Hematopoietic multipotent progenitor cell treated with erythropoietin and hydrocortisone succinate and interleukin-3 and kit ligand, for 6 days (in vitro differentiated cells): ENCODE measurements at regions not wholly inside any gene's neighbourhood (a gene's known extent, or its start where the extent isn't known, plus 50 kb on each side); places are given as distances from the start of the nearest gene placed in this dataset.

Source experiments
- DNase-seq: peaks from one replicate; pipeline ENCODE4 v3.0.0-alpha.2; 2015

- DNase-seq, result no peak
Observed at GRCh38 chr1:234932106-234932505, 196.5 kb downstream of the TOMM20 start.

DNA sequence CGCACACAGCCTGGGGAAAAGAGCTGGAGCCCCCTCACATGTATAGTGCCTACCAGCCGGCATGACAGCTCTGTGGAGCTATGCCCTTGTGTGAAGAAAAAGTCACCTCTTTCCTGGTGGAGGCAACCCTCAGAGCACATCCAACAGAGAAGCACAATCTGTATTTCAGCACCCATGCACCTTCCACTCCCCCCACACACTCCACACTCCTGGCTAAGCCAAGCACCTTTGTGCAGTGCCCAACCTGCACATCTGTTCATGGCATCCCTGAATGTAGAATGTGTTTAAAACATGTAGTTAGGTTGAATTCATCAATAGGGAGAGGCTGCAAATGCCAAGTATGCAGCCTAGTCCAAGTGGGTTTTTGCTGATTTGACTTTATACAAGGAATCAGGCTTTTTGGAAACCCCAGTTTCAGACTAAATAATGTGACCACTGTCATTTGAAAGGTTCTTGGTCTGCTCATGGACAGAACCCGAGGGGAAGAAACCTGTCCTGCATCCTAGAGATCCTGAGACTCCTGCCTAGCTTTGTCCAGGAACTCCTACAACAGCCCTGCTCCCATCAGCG is 197.1 kb downstream of the TOMM20 start:
- DNase-seq, result no peak

GRCh38 chr1:234929369-234929768 is 199.3 kb downstream of the TOMM20 start:
- DNase-seq, result no peak

DNA sequence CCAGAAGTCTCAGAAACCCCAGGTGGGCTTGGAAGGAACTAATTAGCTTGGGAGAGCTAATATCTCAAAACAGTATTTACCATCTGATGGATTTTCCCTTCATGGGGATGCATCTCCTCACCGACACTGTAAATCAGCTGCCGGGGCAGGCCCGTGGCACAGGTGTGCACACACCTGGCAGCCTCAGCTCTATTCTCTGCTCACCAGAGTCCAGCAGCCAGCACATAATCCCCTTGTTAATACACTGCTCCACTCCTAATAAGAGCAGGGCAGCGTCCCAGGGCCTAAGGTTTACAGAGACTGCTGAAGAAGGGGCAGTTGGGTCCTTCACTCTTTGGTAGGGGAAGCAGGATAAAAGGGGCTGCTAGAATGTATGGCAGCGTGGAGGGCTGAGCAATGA is 200.0 kb downstream of the TOMM20 start:
- DNase-seq, result no peak

DNA sequence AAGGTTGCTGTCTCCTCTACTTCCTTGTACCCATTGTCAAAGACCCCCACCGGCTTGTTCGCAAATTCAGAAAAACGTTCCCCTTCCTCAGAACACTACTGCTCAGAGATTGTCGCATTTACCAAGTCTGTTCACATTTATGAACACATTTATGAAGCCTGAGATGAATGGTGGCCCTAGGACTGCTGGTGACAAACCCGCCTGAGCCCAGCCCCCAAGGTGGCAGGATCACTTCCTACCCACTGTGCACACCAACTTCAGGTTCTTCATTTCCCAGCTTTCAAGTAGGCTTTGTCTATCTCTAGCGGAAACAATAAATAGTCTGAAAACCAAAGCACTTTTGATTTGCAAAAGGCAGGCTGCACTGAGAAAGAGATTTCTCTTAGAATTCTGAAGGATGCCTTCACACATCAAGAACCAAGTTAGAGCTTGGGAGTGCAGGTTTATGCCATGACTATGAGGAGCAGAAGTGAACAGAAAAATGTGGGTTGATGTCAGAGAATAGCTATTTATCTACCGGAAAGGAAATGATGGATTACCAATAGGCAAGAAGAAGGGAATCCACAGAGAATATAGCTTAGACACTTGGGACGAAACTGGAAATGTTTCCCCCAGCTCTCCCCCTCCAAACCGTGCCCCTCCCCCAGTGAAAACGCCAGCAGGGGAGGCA is 200.5 kb downstream of the TOMM20 start:
- no peak for DNase-seq

DNA sequence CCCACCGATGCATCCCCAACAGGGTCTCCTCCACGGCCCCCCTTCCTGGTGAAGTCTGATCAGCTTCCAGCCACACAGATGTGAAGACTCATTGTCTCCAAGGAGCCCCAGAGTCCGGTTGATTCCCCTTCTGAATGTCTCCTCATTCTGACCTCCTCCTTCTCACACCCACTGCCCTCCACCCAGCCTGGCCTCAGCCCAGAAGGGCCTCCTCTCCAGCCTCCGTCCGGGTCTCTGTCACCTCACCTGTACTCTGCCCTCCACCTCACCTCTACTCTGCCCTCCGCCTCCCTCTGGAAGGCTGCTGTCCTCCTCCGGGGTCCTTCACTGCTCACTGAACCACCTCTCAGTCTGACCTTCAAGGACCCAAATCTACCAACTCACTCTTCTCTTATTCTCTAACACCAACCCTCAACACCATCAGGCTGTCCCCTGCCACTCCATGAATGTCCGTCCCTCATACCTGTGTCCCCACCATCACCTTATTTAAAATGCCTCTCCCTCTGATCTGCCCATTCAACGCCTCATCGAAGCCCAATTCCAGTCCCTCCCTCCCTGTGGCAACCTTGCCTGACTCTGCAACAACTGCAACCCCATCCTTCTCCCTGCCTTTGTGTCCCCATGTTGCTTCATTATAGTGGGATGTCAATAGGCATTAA is 201.2 kb downstream of the TOMM20 start:
- no peak for DNase-seq

DNA sequence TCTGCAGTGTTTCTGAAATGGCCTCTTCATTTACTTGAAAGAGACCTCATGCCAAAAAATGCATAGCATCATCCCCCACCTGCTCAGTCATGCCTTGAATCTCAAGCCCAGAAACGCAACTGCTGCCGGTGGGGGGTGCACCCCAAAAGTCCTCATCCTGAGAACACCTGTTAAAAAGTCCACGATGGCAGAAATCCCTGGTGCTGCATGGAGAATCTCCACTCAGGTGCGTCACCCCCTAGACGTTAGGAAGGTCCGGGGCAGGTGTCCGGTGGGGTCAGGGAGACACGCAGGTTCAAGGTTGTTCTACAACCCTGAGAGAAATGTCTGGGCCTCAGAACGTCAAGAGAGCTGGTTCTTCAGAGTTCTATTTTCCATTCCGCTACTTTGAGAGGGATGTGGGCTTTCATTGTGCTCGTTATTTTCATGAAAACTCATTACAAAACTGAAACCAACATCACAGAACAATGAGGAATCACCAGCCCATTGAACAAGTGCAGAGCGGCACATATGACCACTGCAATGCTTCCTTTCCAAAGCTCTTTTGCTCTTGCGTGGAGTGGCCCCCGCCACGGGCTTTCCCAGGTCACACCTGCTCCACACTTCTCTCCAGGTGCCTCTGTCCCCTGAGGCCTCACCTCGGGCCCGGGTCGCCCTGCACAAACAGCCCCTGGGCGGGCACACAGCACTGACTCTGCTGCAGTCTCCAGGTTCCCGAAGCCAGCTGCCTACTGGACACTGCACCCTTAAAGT is 201.9 kb downstream of the TOMM20 start:
- no peak for DNase-seq

GRCh38 chr1:234926264-234926558 is 202.4 kb downstream of the TOMM20 start:
- no peak for DNase-seq

DNA sequence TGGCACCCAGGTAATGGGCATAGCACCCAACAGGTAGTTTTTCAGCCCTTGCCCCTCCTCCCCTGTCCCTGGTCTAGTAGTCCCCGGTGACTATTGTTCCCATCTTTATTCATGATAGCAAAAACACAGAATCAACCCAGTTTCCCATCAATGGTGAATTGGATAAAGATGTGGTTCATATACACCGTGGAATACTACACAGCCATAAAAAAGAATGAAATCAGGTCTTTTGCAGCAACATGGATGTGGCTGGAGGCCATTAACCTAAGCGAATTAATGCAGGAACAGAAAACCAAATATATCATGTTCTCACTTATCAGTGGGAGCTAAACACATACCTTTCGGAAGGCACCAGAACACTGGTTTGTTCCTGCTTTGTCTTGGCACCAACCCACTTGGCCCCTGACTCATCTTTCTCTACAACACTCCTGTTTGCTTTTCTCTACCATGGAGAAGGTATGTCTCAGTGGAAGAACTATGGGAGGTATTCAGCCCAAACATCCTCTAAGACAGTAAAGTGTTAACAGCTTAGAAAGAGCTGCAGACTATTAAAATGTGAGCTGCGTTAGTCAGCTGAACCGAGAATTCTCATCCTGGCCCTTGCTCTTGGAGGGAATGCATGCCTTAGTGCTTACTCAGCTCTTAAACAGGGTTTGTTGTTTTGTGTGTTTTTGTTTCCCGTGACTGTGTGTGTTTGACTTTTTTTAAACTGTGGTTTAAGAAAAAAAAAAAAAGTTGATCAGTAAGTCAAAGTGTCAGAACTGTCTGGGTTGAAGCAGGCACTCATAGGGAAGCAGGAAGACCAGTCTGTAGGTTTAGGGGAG is 203.0 kb downstream of the TOMM20 start:
- DNase-seq, result no peak

DNA sequence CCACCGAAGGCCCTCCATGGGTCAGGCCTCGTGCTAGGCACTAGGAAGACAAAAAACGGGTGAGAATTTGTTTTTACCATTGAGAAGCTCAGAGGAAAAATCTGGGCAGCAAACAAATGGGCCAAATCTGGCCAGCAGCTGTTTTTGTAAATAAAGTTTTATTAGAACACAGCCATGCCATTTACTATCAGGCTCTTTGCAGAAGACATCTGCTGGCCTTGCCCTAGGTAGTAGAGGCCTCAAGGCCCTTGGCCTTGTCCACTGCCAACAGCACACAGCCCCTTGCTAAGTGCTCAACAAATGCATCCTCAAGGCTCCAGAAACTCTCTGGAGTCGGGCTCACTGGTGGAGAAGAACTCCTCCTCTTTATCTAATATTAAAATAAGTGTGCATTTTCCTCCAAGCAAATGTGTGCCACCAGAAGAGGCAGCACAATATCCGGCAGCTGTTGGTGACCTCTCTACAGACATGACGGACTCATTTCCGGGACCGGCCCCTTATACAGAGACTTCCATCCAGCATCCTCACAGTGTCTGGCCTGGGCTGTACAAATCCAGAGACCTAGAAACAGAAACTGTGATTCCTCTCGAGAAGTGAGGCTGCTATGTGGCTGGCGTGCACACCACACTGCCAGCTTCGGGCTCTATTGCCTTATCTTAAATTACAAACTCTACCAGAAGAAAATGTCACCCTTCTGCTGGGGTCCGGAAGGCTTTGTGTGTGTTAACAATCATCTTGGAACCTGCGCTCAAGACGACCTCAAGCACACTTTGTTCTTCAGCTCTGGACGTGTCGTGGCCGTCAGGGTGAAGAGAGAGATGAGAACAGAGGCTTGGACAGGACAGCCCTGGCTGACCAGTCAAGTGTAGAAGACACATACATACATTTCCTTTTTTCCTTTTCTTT is 203.9 kb downstream of the TOMM20 start:
- no peak for DNase-seq

DNA sequence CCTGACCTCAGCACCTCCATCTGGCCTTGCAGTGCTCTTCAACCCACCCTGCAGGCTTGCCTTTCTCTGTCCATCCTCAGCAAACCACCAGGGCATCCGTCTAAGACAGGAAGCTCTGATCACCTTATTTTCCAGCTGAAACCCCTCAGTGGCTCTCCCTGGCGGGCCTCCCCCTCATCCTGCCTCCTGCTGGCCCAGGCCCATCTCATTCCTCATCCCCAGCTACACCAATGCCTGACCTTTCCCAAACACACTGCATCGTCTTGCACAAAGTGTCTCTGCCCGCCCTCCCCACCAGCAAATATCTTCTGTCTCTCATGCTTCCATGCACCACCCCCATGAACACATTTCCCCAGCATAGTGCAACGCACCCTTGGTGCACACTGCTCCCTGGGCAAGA is 205.0 kb downstream of the TOMM20 start:
- DNase-seq, result no peak

- DNase-seq, result no peak
Observed at GRCh38 chr1:234922987-234923386, 205.7 kb downstream of the TOMM20 start.

GRCh38 chr1:234921266-234922062 is 207.2 kb downstream of the TOMM20 start:
- DNase-seq, result no peak

DNA sequence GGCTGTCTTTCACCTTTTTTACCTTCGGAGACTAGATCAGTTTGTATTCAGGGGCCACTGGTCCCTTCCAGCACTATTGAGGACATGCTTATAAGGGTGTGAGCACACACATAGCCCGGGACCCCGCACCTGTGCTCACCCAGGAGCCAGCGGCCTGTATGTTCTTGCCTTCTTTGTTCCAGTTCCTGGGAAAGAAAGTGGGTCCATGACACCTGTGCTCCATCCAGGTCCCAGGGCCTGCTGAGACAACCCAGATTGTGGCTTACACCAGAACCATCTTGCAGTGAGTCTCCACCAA is 207.8 kb downstream of the TOMM20 start:
- DNase-seq, result no peak

GRCh38 chr1:234920136-234920842 is 208.3 kb downstream of the TOMM20 start:
- DNase-seq, result no peak

DNA sequence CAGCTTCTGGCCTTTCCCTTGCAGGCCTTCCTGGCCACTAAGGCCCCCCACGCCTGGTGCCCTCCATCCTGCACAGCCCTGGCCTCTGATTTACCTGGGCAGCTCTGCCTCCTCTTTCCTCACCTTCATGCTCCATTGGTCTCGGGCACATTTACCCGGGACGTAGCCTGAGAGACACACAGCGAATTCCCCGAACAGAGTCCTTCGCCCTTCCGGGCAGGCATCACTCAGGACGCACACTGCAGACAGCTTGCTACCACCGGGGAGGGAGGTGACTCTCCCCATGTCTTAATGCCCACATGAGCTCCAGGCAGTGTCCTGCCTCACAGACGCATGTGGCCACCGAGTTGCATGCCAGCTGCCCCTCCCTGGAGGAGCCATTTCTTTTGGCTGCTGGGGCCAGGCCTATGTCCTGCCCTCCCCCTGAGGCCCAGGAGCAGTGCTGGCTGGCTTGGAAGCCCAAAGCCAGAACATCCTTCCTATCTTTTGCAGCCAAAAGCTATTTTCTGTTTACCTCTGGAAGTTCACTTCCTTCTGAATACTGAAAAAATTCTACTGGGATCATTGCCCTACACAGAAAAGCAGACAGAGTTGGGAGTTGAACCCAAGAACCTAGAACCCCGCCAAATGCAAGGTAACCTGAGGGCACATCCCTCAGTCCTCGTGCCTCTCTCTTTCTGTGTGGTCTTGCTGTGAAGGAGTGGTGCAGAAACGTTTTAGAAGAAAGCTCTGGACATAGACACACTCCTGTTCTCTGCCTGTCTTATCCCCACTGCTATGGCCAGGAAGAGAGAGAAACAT is 209.5 kb downstream of the TOMM20 start:
- no peak for DNase-seq

DNA sequence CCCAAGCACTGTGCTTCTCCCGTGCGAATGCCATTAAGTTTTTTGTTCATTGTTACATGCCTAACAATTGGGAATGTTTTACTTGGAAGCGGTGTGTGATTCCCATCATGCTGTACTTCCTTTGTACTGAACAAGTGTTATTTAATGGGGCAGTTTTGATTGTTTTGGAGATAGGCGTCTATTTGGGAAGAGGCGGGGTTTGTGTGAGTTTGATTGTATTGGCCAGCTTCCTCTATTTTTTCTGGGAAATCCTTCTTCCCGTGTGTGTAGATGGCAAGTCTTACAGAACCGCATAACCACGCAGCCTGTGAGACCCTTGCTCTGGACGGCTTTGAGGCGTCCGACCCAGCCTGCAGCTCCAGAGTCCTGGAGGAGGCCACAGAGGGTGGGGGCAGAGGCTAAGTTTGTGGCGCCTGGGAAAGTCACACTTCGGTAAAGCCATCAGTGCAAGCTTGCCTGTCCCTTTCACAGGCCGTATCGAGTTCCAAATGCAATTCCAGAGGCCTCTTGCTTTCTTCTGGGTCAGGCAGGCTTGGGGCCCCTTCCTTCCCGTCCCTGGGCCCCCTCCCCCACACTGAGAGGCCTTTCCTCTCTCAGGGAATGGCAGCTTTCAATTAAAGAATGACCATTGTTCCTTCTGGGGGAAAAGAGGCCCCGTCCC is 210.3 kb downstream of the TOMM20 start:
- DNase-seq, result peak; percentile 22

GRCh38 chr1:234917495-234918180 is 211.0 kb downstream of the TOMM20 start:
- no peak for DNase-seq

DNA sequence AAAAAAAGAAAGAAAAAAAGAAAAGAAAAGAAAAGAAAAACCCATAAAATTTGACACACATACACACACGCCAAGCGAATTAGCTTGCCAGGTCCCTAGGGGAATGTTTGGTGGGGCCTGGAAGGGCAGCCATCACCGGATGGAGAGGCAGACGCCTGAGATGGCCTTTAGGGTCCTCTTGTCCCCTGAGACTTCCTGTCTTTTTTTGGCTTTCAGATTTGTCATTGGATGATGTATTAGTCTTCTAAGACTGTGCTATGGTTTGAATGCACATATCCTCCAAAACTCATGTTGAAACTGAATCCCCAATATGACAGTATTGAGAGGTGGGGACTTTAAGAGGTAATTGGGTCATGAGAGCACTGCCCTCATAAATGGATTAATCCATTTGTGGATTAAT is 211.8 kb downstream of the TOMM20 start:
- no peak for DNase-seq
